ENCODE measurements at regions not wholly inside any gene's neighbourhood (a gene's known extent, or its start where the extent isn't known, plus 50 kb on each side); places are given as distances from the start of the nearest gene placed in this dataset.
A peak's percentile ranks its signal among the peaks of the same experiment; 100 is the strongest.
"Not testable (repeated sequence)": the region's sequence is repeated elsewhere in the genome, so short reads cannot be mapped to it uniquely, and the experiment has no call there.

GRCh38 chr3:17861476-17861875 lies 119.0 kb upstream of the TBC1D5 start:
- no peak for FAIRE-seq
- no peak for DNase-seq (ENCODE audit: insufficient read length, low spot score)
- TF ChIP-seq SPI1 (IDR thresholded peaks at IDR 0.05; ENCODE audit: low read depth, low read length) = no peak
- no peak for TF ChIP-seq TAF1 (IDR thresholded peaks at IDR 0.05; ENCODE audit: low read depth, low read length)
- TF ChIP-seq POU2F2 (IDR thresholded peaks at IDR 0.05; ENCODE audit: low read depth, low read length) = no peak
- no peak for TF ChIP-seq PAX5 (IDR thresholded peaks at IDR 0.05; ENCODE audit: insufficient read depth, low read length, severe bottlenecking)
- no peak for TF ChIP-seq POLR2AphosphoS5 (IDR thresholded peaks at IDR 0.05; ENCODE audit: low read depth, low read length)
- no peak for TF ChIP-seq POLR2A (IDR thresholded peaks at IDR 0.05; ENCODE audit: low read depth, low read length)

DNA sequence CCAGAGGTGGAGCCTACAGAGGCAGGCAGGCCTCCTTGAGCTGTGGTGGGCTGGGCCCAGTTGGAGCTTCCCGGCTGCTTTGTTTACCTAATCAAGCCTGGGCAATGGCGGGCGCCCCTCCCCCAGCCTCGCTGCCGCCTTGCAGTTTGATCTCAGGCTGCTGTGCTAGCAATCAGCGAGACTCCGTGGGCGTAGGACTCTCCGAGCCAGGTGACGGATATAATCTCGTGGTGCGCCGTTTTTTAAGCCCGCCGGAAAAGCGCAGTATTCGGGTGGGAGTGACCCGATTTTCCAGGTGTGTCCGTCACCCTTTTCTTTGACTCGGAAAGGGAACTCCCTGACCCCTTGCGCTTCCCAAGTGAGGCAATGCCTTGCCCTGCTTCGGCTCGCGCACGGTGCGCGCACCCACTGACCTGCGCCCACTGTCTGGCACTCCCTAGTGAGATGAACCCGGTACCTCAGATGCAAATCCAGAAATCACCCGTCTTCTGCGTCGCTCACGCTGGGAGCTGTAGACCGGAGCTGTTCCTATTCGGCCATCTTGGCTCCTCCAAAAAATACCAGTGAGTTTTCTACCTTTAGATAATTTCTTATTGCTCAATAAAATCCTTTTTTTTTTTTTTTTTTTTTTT lies 118.5 kb upstream of the TBC1D5 start:
- DNase-seq (ENCODE audit: insufficient read length, low spot score); FAIRE-seq: not testable (repeated sequence)

GRCh38 chr3:17852217-17852616 lies 109.8 kb upstream of the TBC1D5 start:
- no peak for FAIRE-seq

GRCh38 chr3:17850448-17850847 lies 108.0 kb upstream of the TBC1D5 start:
- DNase-seq (ENCODE audit: insufficient read length, low spot score) = no peak
- FAIRE-seq = no peak
- no peak for TF ChIP-seq SPI1 (IDR thresholded peaks at IDR 0.05; ENCODE audit: low read depth, low read length)
- no peak for TF ChIP-seq POU2F2 (IDR thresholded peaks at IDR 0.05; ENCODE audit: low read depth, low read length)
- TF ChIP-seq PAX5 (IDR thresholded peaks at IDR 0.05; ENCODE audit: insufficient read depth, low read length, severe bottlenecking) = no peak
- TF ChIP-seq POLR2A (IDR thresholded peaks at IDR 0.05; ENCODE audit: low read depth, low read length) = no peak
- no peak for TF ChIP-seq TAF1 (IDR thresholded peaks at IDR 0.05; ENCODE audit: low read depth, low read length)
- no peak for TF ChIP-seq POLR2AphosphoS5 (IDR thresholded peaks at IDR 0.05; ENCODE audit: low read depth, low read length)

More at GRCh38 chr3:17852217-17852616, 109.8 kb upstream of the TBC1D5 start:
- DNase-seq (ENCODE audit: insufficient read length, low spot score) = no peak
- no peak for TF ChIP-seq POLR2AphosphoS5 (IDR thresholded peaks at IDR 0.05; ENCODE audit: low read depth, low read length)
- TF ChIP-seq POU2F2 (IDR thresholded peaks at IDR 0.05; ENCODE audit: low read depth, low read length) = no peak
- TF ChIP-seq TAF1 (IDR thresholded peaks at IDR 0.05; ENCODE audit: low read depth, low read length) = no peak
- TF ChIP-seq POLR2A (IDR thresholded peaks at IDR 0.05; ENCODE audit: low read depth, low read length) = no peak
- TF ChIP-seq SPI1 (IDR thresholded peaks at IDR 0.05; ENCODE audit: low read depth, low read length) = no peak
- TF ChIP-seq PAX5 (IDR thresholded peaks at IDR 0.05; ENCODE audit: insufficient read depth, low read length, severe bottlenecking) = no peak

GRCh38 chr3:17848102-17848501 lies 105.7 kb upstream of the TBC1D5 start:
- no peak for FAIRE-seq

GRCh38 chr3:17847156-17847555 lies 104.7 kb upstream of the TBC1D5 start:
- DNase-seq (ENCODE audit: insufficient read length, low spot score) (no peak), FAIRE-seq (no peak)

More at GRCh38 chr3:17848102-17848501, 105.7 kb upstream of the TBC1D5 start:
- no peak for DNase-seq (ENCODE audit: insufficient read length, low spot score)
- TF ChIP-seq POLR2AphosphoS5 (IDR thresholded peaks at IDR 0.05; ENCODE audit: low read depth, low read length) (no peak), SPI1 (IDR thresholded peaks at IDR 0.05; ENCODE audit: low read depth, low read length) (no peak), PAX5 (IDR thresholded peaks at IDR 0.05; ENCODE audit: insufficient read depth, low read length, severe bottlenecking) (no peak), TAF1 (IDR thresholded peaks at IDR 0.05; ENCODE audit: low read depth, low read length) (no peak), POU2F2 (IDR thresholded peaks at IDR 0.05; ENCODE audit: low read depth, low read length) (no peak), POLR2A (IDR thresholded peaks at IDR 0.05; ENCODE audit: low read depth, low read length) (no peak)

DNA sequence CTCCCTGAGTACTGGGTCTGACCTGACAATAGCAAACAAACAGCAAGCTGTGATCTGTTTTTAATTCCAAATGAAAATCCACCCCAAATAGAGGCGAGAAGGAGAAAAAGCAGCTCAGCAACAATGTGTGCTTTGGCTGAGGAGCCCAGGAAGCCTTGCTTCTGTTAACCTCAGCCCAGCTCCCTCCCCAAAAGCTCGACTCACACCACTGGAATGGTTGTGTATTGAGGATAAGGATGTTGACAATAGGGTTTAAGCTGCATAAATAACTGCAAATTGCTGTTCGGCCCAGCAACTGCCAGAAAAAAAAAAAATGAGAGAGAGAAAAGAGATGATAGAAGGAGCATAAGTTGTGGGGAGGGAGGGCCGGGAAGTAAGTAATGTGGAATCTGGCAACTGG lies 104.0 kb upstream of the TBC1D5 start:
- FAIRE-seq (no peak), DNase-seq (ENCODE audit: insufficient read length, low spot score) (no peak)
- TF ChIP-seq POLR2AphosphoS5 (IDR thresholded peaks at IDR 0.05; ENCODE audit: low read depth, low read length) = no peak

More at GRCh38 chr3:17847156-17847555, 104.7 kb upstream of the TBC1D5 start:
- TF ChIP-seq POU2F2 (IDR thresholded peaks at IDR 0.05; ENCODE audit: low read depth, low read length) (no peak), POLR2A (IDR thresholded peaks at IDR 0.05; ENCODE audit: low read depth, low read length) (no peak), POLR2AphosphoS5 (IDR thresholded peaks at IDR 0.05; ENCODE audit: low read depth, low read length) (no peak), TAF1 (IDR thresholded peaks at IDR 0.05; ENCODE audit: low read depth, low read length) (no peak), PAX5 (IDR thresholded peaks at IDR 0.05; ENCODE audit: insufficient read depth, low read length, severe bottlenecking) (no peak), SPI1 (IDR thresholded peaks at IDR 0.05; ENCODE audit: low read depth, low read length) (no peak)

GRCh38 chr3:17845026-17845812 lies 102.8 kb upstream of the TBC1D5 start:
- TF ChIP-seq POU2F2 (IDR thresholded peaks at IDR 0.05; ENCODE audit: low read depth, low read length) (no peak), SPI1 (IDR thresholded peaks at IDR 0.05; ENCODE audit: low read depth, low read length) (no peak), POLR2A (IDR thresholded peaks at IDR 0.05; ENCODE audit: low read depth, low read length) (no peak)
- FAIRE-seq (no peak), DNase-seq (ENCODE audit: insufficient read length, low spot score) (no peak)

- DNase-seq (ENCODE audit: insufficient read length, low spot score) (no peak), FAIRE-seq (no peak)
- TF ChIP-seq POU2F2 (IDR thresholded peaks at IDR 0.05; ENCODE audit: low read depth, low read length) (no peak), TAF1 (IDR thresholded peaks at IDR 0.05; ENCODE audit: low read depth, low read length) (no peak), POLR2A (IDR thresholded peaks at IDR 0.05; ENCODE audit: low read depth, low read length) (no peak), PAX5 (IDR thresholded peaks at IDR 0.05; ENCODE audit: insufficient read depth, low read length, severe bottlenecking) (no peak), SPI1 (IDR thresholded peaks at IDR 0.05; ENCODE audit: low read depth, low read length) (no peak), POLR2AphosphoS5 (IDR thresholded peaks at IDR 0.05; ENCODE audit: low read depth, low read length) (no peak)
Measured at GRCh38 chr3:17844236-17844635, 101.8 kb upstream of the TBC1D5 start.

DNA sequence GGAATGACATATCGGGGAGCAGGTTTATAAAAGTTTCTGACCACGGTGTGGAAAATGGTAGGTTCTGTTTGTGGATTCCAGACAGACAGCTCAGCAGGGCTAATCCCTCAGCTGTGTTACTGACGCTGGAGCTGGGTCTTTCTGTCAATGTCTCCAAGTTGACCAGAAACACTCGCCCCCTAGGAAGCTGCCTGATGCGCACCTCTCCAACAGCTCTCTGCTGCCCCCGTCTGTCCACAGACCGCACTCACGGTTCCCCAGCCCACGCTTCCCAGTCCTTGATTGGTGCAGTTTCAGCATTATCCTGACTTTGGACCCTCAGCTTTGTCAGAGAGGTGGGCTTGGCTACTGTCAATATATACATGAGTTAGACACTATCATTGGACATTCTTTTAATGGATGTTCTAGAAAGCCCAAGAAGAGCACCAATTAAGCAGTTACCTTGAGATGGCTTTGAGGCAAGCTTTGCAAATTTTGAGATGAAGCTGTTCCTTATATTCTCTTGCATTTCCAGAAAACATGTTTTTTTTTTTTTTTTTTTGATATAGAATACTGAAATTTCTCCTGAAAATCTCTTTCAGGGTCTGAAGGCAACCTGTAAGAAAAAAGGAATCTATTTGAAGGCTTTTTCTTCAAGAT lies 98.9 kb upstream of the TBC1D5 start:
- peak; percentile 13 for DNase-seq (ENCODE audit: insufficient read length, low spot score)
- TF ChIP-seq SPI1 (IDR thresholded peaks at IDR 0.05; ENCODE audit: low read depth, low read length) (no peak), POLR2A (IDR thresholded peaks at IDR 0.05; ENCODE audit: low read depth, low read length) (no peak), POLR2AphosphoS5 (IDR thresholded peaks at IDR 0.05; ENCODE audit: low read depth, low read length) (no peak), POU2F2 (IDR thresholded peaks at IDR 0.05; ENCODE audit: low read depth, low read length) (no peak), PAX5 (IDR thresholded peaks at IDR 0.05; ENCODE audit: insufficient read depth, low read length, severe bottlenecking) (no peak), TAF1 (IDR thresholded peaks at IDR 0.05; ENCODE audit: low read depth, low read length) (no peak)
- peak; percentile 96 for FAIRE-seq

All from GM12891 (cell line).